ENCODE measurements at regions not wholly inside any gene's neighbourhood (a gene's known extent, or its start where the extent isn't known, plus 50 kb on each side); places are given as distances from the start of the nearest gene placed in this dataset.

DNA sequence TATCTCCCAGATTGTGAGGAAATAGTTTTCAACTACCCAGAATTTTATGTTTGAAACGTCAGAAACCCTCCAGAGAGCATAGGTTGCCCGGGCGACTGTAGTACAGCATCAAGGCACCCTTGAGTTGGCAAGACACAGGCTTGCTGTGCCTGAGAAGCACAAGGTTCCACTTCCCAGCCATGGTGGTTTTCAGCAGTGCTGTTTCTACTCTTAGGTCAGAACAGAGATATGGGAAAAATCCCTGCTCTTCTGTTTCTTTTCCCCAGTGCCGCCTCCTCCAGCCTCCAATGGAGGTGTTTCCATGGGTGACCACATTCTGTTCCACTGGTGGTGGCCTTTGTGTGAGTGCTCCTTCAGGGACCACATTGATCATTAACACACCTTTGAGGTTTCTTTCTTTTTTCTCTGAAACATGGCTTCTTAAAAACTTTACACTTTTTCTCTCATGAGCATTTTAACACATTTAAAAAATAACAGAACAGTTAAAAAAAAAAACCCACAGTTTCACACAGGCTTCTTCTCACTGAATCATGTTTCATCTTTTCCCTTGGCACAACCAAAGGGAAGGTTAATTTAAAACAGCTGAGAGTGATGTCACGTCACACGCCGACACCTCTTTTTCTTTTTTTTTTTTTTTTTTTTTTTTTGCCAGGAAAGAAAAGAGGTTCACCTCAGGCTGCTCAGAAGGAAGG, 229.3 kb upstream of the HDAC4 start:
- DNase-seq (ENCODE audit: low spot score): no peak

DNA sequence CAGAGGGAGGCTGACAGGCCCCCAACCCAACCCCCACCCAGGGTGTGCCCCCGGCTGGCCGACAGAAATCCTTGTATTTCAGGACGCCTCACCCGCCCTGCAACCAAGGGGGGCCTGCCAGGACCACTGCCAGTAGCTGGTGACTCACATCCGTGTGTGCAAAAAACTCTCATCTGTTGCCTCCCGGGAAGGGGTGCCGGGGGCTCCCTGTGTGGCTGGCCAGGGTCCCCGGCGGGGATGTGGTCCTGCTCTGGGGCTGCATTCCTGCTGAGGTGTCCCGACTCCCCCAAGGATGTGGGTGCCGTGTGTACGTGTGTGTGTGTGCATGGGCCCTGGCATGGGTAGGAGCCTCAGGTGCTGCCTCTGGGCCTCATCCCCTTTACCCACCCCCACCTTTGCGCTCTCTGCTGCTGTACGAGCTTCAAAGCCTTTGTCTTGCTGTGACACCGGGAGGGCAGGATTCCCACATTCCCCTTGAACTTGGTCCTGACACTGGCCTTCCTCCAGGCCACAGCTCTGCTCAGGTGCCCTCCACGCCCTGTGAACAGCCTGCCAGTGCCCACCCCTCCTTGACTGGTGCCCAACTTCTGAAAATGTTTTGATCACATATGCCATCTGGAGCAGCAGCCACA, 226.3 kb upstream of the HDAC4 start:
- peak; percentile 60 for DNase-seq (ENCODE audit: low spot score)

DNA sequence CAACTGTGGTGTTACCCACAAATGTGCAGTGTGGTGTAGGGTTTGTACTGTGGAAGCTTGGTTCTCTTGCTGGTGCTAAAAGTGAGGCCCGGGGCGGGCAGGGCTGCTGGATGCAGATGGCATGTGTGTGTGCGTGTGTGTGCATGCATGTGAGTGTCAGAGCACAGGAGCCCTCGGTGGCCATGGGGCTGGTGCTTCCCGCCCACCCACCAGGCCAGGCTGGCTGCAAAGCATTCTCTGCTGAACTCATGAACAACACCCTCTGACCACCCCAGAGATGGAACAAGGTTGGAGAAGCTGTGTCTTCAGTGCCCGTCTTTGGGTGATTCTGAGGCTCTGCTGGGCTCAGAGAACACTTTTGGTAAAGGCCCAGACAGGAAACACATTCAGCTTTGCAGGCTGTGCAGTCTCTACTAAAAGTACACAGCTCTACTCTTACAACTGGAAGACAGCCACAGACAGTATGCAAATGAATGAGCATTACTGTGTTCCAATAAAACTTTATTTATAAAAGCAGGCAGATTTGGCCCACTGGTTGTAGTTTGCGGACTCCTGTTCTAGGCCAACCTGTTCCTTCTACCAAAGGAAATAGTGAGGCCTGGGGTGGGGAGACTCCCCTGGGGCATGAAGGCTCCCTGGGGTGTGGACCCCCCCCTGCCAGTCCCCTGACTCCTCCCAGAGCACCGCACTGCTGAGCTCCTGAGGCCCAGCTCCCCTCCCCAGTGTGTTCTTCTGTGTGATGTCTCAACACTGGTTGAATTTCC, 225.3 kb upstream of the HDAC4 start:
- DNase-seq (ENCODE audit: low spot score): no peak

DNA sequence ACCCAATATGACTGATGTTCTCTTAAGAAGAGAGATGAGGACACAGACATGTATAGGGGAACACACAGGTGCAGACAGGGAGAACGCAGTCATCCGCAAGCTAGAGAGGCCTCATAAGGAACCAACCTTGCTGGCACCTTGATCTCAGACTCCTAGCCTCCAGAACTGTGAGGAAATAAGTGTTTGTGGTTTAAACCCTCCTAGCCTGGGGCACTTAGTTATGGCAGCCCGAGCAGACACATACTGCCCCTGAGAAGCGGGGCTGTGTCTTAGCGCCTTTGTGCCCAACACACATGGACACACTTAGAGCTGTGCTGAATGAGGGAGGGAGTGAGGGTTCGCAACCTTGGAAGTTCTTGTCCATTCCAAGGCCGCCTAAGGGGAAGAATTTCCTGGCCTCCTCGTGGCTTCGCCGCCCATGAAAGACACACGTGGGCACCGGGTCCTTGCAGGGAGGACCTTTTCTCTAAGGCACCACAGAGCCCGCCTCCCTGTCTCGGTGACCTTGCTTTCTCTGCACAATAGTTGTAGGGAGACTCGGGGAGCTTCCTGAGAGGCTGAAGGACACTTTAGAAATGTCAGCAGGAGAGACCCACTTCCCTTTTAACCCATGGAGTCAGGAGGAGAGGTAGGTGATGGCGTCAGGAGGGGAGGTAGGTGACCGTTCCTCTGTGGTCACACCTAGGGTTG, 224.5 kb upstream of the HDAC4 start:
- DNase-seq (ENCODE audit: low spot score): no peak

DNA sequence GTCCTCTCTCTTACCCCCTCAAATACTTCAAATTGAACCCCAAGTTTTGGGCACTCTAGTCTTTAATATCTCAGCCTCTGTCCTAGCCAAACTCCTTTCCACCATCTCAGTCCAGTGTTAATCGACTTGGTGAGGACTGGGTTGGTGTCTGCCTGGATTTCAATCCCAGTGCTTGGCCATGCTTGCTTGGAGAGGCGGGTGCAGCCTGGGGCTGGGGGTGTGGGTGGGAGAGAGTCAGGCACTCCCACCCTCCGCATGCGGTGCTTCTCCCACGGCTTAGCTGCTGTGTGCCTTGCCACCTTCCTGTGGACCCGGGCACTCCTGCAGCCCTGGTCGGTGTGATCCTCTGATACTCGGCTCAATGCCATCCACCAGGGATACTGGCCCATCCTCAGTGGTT, 220.8 kb upstream of the HDAC4 start:
- DNase-seq (ENCODE audit: low spot score): no peak

DNA sequence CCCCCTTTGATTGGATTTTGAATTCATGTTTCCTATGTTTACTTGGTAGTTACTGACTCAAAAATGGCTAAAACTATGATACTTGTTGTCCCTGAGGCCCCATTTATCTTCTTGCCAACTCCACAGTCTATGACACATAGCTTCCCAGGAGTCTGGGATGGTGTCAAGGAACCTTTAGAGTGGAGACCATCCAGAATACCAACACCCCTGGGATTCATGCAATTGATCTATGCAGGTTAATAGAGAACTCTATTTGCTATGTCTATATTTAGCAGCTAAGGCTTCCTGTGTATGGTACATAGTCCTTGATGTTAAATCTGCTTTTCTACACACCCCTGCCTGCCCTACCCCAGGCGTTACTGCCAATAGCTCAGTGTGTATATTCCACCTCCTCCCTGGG, 218.5 kb upstream of the HDAC4 start:
- DNase-seq (ENCODE audit: low spot score): no peak

DNA sequence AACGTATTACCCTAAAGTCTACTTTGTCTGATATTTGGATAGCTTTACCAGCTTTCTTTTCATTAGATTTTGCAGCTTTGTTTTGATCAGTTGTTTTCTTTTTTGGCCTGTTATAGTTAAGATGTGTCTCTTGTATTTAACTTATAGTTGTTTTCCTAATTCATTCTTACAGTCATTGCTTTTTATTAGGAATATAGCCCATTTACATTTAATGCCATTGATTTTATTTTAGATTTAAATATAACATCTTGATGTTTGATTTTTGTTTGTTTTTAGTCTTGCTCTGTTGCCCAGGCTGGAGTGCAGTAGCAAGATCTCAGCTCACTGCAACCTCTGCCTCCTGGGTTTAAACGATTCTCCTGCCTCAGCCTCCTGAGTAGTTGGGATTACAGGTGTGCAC, 215.9 kb upstream of the HDAC4 start:
- DNase-seq (ENCODE audit: low spot score): no peak

DNA sequence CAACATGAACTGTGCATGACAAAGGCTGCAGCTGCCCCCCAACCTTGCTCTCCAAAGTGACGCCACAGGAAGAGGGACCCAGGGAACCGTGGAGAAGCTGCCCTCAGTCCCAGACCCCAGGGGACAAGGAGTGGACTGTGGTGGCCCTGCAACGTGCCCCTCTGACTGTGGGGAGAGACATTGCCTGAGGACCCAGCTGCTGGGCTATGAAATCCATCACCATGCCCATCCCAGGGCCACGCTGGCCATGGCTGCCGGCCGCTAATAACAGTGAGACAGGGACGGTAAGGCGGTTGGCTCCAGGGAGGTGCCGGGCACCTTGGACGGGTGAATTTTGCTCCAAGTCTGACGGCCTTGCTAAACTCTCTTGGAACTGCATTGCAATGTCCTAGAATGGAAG, 211.3 kb upstream of the HDAC4 start:
- DNase-seq (ENCODE audit: low spot score): no peak

DNA sequence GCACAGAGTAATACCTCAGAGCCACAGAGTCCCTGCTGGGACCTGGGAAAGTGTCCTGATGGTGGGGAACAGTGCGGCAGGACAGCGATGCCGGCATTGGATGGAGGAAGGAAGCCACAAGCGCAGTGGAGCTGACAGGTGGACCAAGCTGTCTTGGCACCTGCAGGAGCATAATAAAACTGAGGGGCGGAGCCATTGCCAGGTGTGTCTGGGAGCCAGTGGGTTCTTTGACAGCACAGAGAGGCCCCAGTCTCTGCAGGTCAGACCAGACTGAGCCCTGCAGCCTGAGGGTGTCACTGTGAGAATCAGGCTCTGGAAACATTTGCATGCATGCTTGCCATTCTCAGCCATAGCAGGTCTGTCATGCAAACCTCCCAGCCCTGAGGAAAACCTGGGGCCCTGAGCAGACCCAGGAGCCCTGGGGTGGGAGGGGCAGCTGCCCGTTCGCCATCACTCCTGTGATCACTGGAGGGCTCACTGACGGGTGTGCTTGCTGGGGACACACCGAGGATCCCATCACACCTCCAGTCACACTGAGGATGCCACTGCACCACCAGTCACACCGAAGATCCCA, 210.5 kb upstream of the HDAC4 start:
- no peak for DNase-seq (ENCODE audit: low spot score)

DNA sequence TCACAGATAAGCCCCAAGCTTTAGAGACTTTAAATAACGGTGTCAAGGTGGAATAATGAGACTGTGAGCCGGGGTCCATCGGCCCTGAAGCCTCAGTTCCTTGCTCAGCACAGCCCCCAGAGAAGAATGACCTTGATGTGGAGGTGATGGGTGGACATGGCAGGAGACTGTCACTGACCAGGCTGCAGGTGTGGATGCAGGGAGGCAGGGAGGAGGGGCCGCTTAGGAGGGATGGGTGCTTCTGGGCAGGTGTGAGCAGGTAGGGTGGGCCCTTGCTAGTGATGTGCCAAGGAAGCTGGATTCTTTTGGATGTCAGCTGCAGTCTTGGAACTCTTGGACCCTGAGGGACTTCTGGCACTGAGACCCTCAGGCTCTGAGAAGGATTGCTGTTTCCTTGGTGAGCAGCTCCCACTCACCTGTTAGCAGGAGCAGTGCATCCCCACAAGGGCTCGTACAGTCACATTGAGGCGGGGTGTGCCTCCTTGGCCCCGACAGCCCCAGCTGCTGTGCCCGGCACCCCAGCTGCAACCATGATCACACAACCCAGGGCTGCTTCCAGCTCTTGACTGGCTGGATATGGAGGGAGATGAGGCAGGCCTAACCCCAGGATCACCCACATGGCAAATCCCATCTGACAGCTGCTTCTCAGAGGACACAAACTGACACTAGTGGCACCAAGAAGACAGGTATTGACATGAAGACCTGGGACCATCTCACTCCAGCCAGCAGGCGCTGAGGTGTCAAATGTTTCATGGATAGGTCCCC, 209.8 kb upstream of the HDAC4 start:
- DNase-seq (ENCODE audit: low spot score): no peak

DNA sequence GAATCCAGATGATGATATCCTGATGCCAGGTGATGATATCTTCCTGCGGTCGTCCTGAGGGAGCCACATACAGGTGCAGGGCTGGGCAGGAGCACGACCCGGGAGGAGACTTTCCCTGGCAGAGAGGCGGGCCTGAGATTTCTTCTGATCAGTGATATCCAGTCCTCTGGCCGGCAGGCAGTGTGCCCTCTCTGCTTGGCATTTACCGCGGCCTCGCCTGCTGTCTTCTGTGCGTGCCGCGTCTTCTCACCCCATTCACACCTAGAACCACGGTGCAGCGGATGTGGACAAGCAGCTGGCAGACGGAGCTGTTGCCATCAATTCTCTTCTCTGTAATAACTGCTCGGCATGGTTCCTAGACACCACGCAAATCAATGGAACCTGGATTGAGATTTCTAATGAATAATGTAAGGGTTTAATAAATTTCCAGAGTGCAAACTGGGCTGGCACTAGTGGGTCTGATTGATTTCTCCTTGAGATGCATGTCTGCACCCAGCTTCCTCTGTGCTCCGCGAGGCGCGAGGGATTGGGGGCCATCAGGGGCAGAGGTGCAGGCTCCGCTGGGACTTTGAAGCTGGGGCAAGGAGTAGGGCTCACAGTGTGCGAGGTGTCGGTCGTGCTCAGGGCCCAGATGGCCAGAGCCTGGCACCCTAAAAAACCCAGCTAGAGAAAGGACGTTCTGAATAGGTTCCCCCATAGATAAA, 208.9 kb upstream of the HDAC4 start:
- DNase-seq (ENCODE audit: low spot score): no peak

DNA sequence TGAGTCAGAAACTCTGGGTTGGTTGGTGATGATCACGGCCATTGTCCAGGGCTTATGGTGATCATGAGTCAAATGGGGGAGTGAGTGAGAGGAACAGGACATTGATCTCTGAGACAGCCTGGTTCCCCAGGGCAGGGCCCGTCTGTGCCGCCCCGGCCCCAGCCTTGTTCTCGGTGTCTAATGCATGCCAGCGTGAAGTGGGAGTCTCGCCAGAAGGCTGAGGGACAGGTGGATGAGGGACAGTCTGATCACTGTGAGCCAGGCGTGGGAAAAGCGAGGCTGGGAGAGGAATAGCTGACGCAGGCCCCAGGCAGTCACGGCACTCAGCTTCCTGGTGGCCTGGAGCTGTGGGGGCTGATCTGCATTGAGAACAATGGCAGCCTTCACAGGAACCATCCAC, 208.3 kb upstream of the HDAC4 start:
- no peak for DNase-seq (ENCODE audit: low spot score)

DNA sequence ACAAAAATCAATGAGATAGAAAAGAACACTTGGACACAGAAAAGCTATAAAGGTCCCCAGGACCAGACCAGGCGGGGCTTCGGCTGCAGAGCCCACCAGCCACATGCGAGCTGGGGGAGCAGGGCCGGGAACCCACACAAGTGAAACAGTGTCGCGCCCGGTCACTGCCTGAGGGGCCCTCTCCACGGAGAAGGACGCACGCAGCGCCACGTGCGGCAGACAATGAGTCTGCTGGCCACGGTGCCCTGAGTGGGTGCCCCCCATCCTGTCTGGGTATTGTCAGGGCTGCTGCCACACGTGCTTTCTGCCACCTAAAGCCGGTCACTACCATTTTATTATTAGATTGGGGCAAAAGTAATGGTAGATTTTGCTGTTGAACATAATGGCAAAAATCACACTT, 207.9 kb upstream of the HDAC4 start:
- no peak for DNase-seq (ENCODE audit: low spot score)

DNA sequence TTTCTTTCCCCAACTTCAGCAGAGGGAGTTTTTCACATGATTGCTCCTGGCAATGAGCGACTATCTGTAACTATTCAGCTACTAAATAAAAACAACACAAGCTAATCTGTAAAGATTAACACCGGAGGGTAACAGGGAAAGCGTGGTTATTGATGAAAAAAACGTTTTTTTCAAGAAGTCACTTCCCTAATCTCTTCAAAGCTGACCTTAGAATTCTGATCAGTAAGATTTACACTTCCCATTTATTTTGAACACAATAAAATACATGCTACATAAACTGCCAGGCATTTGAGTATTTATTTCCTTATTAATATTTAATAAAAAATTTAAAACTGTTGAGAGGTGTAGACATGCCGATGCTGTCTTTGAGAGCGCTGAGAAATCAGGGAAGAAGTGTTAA, 207.4 kb upstream of the HDAC4 start:
- no peak for DNase-seq (ENCODE audit: low spot score)

DNA sequence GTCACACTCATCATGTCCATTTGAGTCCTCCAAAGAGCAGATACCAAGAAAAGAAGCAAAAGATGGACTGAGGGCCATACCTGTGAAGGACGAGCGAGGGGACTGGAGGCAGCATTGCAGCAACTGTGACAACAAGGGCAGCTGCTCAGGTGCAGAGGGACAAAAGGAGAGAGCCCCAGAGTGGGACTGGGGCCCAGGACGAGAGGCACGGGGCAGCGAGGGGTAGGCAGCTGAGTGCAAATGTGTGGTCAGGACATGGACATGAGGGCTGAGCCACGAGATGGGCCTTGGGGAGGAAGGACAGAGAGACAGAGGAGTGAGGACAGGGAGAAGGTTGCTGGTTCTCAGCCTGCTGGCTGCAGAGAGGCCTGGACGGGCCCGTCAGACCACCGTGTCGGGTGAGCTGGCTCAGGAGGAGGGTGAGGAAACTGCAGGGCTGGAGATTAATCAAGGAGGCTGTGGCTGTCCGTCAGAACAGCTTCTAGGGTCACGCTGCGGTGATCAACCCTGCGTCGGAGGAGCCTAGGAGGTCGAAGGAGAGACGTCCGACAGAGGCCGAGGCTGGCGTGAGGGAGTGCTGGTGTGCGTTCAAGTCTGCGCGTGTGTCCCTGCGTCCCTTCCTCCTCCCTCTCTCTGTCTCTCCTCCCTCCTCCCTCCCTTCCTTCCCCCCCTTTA, 206.8 kb upstream of the HDAC4 start:
- DNase-seq (ENCODE audit: low spot score): no peak

DNA sequence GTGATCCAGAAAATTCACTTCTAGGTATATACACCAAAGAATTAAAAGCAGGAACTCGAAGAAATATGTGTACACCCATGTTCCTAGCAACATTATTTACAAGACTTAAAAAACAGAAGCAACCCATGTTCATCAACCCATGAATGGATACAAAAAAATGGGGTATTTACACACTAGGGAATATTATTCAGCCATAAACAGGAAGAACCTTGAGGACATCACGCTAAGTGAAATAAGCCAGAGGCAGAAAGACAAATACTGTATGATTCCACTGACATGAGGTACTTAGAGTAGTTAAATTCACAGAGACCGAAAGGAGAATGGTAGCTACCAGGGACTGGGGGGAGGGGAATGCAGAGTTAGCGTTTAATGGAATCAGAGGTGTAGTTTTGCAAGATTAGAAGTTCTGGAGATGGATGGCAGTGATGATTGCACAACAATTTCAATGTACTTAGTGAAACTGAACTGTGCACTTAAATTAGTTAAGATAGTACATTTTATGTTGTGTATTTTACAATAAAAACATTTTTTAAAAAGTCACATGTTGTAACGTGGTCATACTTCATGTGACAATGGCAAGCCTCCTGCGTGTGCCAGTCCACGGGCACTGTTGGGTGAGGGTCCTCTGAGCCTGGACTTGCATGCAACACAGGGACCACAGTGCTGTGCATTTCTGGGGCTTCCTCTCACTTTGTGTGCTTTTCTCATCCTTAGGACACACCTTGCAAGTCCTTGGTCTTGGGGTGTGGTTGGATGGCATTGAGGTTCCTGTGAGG, 206.1 kb upstream of the HDAC4 start:
- DNase-seq (ENCODE audit: low spot score): no peak

DNA sequence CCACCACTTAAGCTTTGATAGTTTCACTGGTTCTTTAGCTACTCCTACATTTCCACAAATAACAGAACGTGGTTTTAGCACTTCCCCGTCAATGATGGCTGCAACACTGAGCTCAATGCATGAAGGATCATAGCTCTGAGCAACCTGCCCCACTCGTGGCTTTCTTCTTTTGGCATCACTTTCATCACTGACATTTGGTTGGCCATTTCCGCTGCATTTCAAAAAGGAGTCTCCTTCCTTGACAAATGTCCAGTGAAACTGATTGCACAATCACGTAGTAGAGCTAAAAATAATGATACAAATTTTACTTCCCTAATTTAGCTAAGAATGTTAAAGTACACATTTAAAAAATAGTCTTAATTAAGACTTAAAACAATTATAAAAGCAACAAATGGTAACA, 205.2 kb upstream of the HDAC4 start:
- no peak for DNase-seq (ENCODE audit: low spot score)

DNA sequence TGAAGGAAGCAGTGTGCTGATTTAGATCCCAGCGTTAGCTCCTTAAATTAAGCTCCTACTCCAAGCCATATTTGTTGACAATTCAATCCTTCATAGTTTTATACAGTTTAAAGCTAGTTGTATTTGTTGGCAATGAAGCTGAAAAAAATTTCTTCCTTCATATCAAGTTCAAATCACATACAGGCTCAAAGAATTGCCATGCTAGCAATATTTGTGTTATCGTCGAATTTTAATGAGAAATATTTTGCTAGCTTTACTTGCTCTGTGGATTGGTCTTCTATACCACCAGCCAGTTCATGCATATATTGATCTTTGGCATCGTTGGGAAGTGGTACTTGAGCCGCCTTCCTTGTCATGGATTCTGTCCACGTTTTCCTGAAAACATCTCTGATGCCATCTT, 204.6 kb upstream of the HDAC4 start:
- no peak for DNase-seq (ENCODE audit: low spot score)

DNA sequence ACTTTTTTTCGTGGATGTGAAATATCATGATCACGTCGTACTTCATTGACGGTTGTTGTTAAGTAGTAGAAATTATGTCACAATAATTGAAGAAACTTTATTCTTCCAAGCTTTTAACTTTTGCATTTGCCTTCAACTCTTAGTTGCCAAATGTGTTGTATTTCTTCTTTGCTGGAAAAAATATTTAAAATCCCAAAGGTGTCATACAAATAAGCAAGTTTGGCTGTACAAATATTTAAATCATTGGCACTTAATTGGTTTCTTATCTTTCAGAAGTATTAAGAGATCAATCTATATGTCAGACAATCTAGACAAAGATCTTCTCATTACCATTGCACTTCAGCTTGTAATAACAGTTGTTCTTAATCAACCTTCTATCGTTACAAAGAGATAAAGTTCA, 204.0 kb upstream of the HDAC4 start:
- no peak for DNase-seq (ENCODE audit: low spot score)
